Stimulated activated memory B cell treated with anti-CD40 and anti-IgM and Interleukin-4, amounts not matched to agents 10 μg/mL and 1 μg/mL and 100 μg/mL, for 72 hours (primary cell): ENCODE measurements at regions not wholly inside any gene's neighbourhood (a gene's known extent, or its start where the extent isn't known, plus 50 kb on each side); places are given as distances from the start of the nearest gene placed in this dataset.
"Not testable (repeated sequence)": the region's sequence is repeated elsewhere in the genome, so short reads cannot be mapped to it uniquely, and the experiment has no call there.

ENCODE experiments used
- ATAC-seq: fragments of 150-1000 bp; cut with Tn5 transposase; 2 replicates; pipeline ENCODE4 v1.10.0; 2021
- H3K27ac Mint-ChIP-seq: one replicate; pipeline ENCODE4 v1.8.0; 2022; ENCODE audit warnings: mild to moderate bottlenecking, mixed read lengths
- H3K27me3 Mint-ChIP-seq: one replicate; pipeline ENCODE4 v1.8.0; 2022; ENCODE audit warnings: mixed read lengths
- H3K36me3 Mint-ChIP-seq: one replicate; pipeline ENCODE4 v1.8.0; 2022; ENCODE audit warnings: mixed read lengths
- H3K4me1 Mint-ChIP-seq: one replicate; pipeline ENCODE4 v1.8.0; 2022; ENCODE audit warnings: mixed read lengths
- H3K4me3 Mint-ChIP-seq: one replicate; pipeline ENCODE4 v1.8.0; 2022; ENCODE audit warnings: mild to moderate bottlenecking, moderate library complexity, mixed read lengths
- H3K9me3 Mint-ChIP-seq: one replicate; pipeline ENCODE4 v1.8.0; 2022; ENCODE audit warnings: mixed read lengths

- Mint-ChIP-seq H3K27me3 (no peaks in the 10 kb centered on the region), H3K4me1 (no peaks in the 10 kb centered on the region), H3K9me3 (peaks cover 6% of the 10 kb centered on the region), H3K4me3 (no peak overlapping the region), H3K36me3 (no peaks in the 10 kb centered on the region), H3K27ac (no peak overlapping the region)
- no peak for ATAC-seq
These were observed 375.9 kb downstream of the NXPH1 start for GRCh38 chr7:8809320-8809719.

GRCh38 chr7:8817448-8818036 lies 384.1 kb downstream of the NXPH1 start:
- no peak for ATAC-seq
- no peaks in the 10 kb centered on the region for H3K27me3 Mint-ChIP-seq
- no peaks in the 10 kb centered on the region for H3K9me3 Mint-ChIP-seq
- H3K4me3 Mint-ChIP-seq = no peak overlapping the region
- no peaks in the 10 kb centered on the region for H3K36me3 Mint-ChIP-seq
- H3K27ac Mint-ChIP-seq = no peak overlapping the region
- H3K4me1 Mint-ChIP-seq = no peaks in the 10 kb centered on the region

- Mint-ChIP-seq H3K27me3 (no peaks in the 10 kb centered on the region), H3K4me1 (no peaks in the 10 kb centered on the region), H3K4me3 (no peak overlapping the region), H3K27ac (no peak overlapping the region), H3K9me3 (peaks cover 6% of the 10 kb centered on the region), H3K36me3 (no peaks in the 10 kb centered on the region)
- ATAC-seq = no peak
These were observed 385.0 kb downstream of the NXPH1 start for GRCh38 chr7:8818406-8818805.

- Mint-ChIP-seq H3K4me1 (no peaks in the 10 kb centered on the region), H3K4me3 (no peak overlapping the region), H3K27me3 (no peaks in the 10 kb centered on the region), H3K9me3 (peaks cover 9% of the 10 kb centered on the region), H3K27ac (no peak overlapping the region), H3K36me3 (no peaks in the 10 kb centered on the region)
- no peak for ATAC-seq
These were observed 389.2 kb downstream of the NXPH1 start for GRCh38 chr7:8822595-8822994.

GRCh38 chr7:8823486-8823885 lies 390.1 kb downstream of the NXPH1 start:
- Mint-ChIP-seq H3K27me3 (no peaks in the 10 kb centered on the region), H3K4me1 (no peaks in the 10 kb centered on the region), H3K36me3 (no peaks in the 10 kb centered on the region), H3K9me3 (peaks cover 9% of the 10 kb centered on the region), H3K27ac (no peak overlapping the region), H3K4me3 (no peak overlapping the region)
- ATAC-seq = no peak

GRCh38 chr7:8827329-8827728 lies 393.9 kb downstream of the NXPH1 start:
- no peak for ATAC-seq
- Mint-ChIP-seq H3K27me3 (no peaks in the 10 kb centered on the region), H3K27ac (no peak overlapping the region), H3K4me1 (no peaks in the 10 kb centered on the region), H3K4me3 (no peak overlapping the region), H3K9me3 (peaks cover 9% of the 10 kb centered on the region), H3K36me3 (no peaks in the 10 kb centered on the region)

- Mint-ChIP-seq H3K27ac (no peak overlapping the region), H3K4me3 (no peak overlapping the region), H3K36me3 (no peaks in the 10 kb centered on the region), H3K27me3 (no peaks in the 10 kb centered on the region), H3K9me3 (peaks cover 4% of the 10 kb centered on the region), H3K4me1 (no peaks in the 10 kb centered on the region)
- no peak for ATAC-seq
These were observed 395.7 kb downstream of the NXPH1 start for GRCh38 chr7:8829100-8829499.

- H3K4me1 Mint-ChIP-seq = no peaks in the 10 kb centered on the region
- no peaks in the 10 kb centered on the region for H3K27me3 Mint-ChIP-seq
- ATAC-seq = no peak
- H3K36me3 Mint-ChIP-seq = no peaks in the 10 kb centered on the region
- H3K27ac Mint-ChIP-seq = no peak overlapping the region
- peaks cover 3% of the 10 kb centered on the region for H3K9me3 Mint-ChIP-seq
- H3K4me3 Mint-ChIP-seq = no peak overlapping the region
These were observed 398.0 kb downstream of the NXPH1 start for GRCh38 chr7:8831376-8831775.

- H3K27ac Mint-ChIP-seq = no peak overlapping the region
- no peak for ATAC-seq
- no peak overlapping the region for H3K4me3 Mint-ChIP-seq
- H3K9me3 Mint-ChIP-seq = peaks cover 3% of the 10 kb centered on the region
- no peaks in the 10 kb centered on the region for H3K36me3 Mint-ChIP-seq
- no peaks in the 10 kb centered on the region for H3K4me1 Mint-ChIP-seq
- H3K27me3 Mint-ChIP-seq = no peaks in the 10 kb centered on the region
These were observed 399.9 kb downstream of the NXPH1 start for GRCh38 chr7:8833355-8833754.

GRCh38 chr7:8841171-8841570 lies 407.8 kb downstream of the NXPH1 start:
- no peak overlapping the region for H3K27ac Mint-ChIP-seq
- no peak overlapping the region for H3K4me3 Mint-ChIP-seq

GRCh38 chr7:8871716-8872115 lies 438.3 kb downstream of the NXPH1 start:
- no peak overlapping the region for H3K27ac Mint-ChIP-seq
- no peaks in the 10 kb centered on the region for H3K36me3 Mint-ChIP-seq
- no peaks in the 10 kb centered on the region for H3K27me3 Mint-ChIP-seq
- H3K4me3 Mint-ChIP-seq = no peak overlapping the region
- no peak for ATAC-seq
- H3K4me1 Mint-ChIP-seq = no peaks in the 10 kb centered on the region
- H3K9me3 Mint-ChIP-seq = no peaks in the 10 kb centered on the region

More at GRCh38 chr7:8841171-8841570, 407.8 kb downstream of the NXPH1 start:
- no peaks in the 10 kb centered on the region for H3K27me3 Mint-ChIP-seq
- H3K9me3 Mint-ChIP-seq = no peaks in the 10 kb centered on the region
- ATAC-seq = no peak
- H3K36me3 Mint-ChIP-seq = no peaks in the 10 kb centered on the region
- H3K4me1 Mint-ChIP-seq = no peaks in the 10 kb centered on the region

GRCh38 chr7:8881916-8882315 lies 448.5 kb downstream of the NXPH1 start:
- Mint-ChIP-seq H3K4me1 (no peaks in the 10 kb centered on the region), H3K27ac (no peak overlapping the region), H3K27me3 (no peaks in the 10 kb centered on the region), H3K4me3 (no peak overlapping the region), H3K9me3 (peaks cover 7% of the 10 kb centered on the region), H3K36me3 (no peaks in the 10 kb centered on the region)
- no peak for ATAC-seq

- H3K36me3 Mint-ChIP-seq = no peaks in the 10 kb centered on the region
- H3K27ac Mint-ChIP-seq = no peak overlapping the region
- no peaks in the 10 kb centered on the region for H3K4me1 Mint-ChIP-seq
- no peak for ATAC-seq
- peaks cover 9% of the 10 kb centered on the region for H3K9me3 Mint-ChIP-seq
- no peaks in the 10 kb centered on the region for H3K27me3 Mint-ChIP-seq
- no peak overlapping the region for H3K4me3 Mint-ChIP-seq
These were observed 452.1 kb downstream of the NXPH1 start for GRCh38 chr7:8885480-8886000.

- H3K27ac Mint-ChIP-seq, ATAC-seq, H3K9me3 Mint-ChIP-seq, H3K27me3 Mint-ChIP-seq, H3K4me3 Mint-ChIP-seq, H3K36me3 Mint-ChIP-seq, H3K4me1 Mint-ChIP-seq: not testable (repeated sequence)
These were observed 456.9 kb downstream of the NXPH1 start for GRCh38 chr7:8890346-8890745.

- Mint-ChIP-seq H3K27ac (no peak overlapping the region), H3K4me3 (no peak overlapping the region), H3K36me3 (no peaks in the 10 kb centered on the region), H3K9me3 (peaks cover 3% of the 10 kb centered on the region), H3K27me3 (no peaks in the 10 kb centered on the region), H3K4me1 (no peaks in the 10 kb centered on the region)
- ATAC-seq = no peak
These were observed 460.4 kb downstream of the NXPH1 start for GRCh38 chr7:8893775-8894174.

- no peak overlapping the region for H3K4me3 Mint-ChIP-seq
- no peak for ATAC-seq
- H3K36me3 Mint-ChIP-seq = no peaks in the 10 kb centered on the region
- no peaks in the 10 kb centered on the region for H3K27me3 Mint-ChIP-seq
- H3K9me3 Mint-ChIP-seq = no peaks in the 10 kb centered on the region
- no peaks in the 10 kb centered on the region for H3K4me1 Mint-ChIP-seq
- no peak overlapping the region for H3K27ac Mint-ChIP-seq
These were observed 473.1 kb downstream of the NXPH1 start for GRCh38 chr7:8906396-8907075.
